HG02885 (cell line): ENCODE measurements at regions not wholly inside any gene's neighbourhood (a gene's known extent, or its start where the extent isn't known, plus 50 kb on each side); places are given as distances from the start of the nearest gene placed in this dataset.

Source experiments
- ATAC-seq: cut with Tn5 transposase; IDR thresholded peaks from one replicate; pipeline ENCODE4 v1.9.1; 2021; ENCODE audit warnings: mild to moderate bottlenecking; ENCODE audit not compliant: unreplicated experiment, poor library complexity

DNA sequence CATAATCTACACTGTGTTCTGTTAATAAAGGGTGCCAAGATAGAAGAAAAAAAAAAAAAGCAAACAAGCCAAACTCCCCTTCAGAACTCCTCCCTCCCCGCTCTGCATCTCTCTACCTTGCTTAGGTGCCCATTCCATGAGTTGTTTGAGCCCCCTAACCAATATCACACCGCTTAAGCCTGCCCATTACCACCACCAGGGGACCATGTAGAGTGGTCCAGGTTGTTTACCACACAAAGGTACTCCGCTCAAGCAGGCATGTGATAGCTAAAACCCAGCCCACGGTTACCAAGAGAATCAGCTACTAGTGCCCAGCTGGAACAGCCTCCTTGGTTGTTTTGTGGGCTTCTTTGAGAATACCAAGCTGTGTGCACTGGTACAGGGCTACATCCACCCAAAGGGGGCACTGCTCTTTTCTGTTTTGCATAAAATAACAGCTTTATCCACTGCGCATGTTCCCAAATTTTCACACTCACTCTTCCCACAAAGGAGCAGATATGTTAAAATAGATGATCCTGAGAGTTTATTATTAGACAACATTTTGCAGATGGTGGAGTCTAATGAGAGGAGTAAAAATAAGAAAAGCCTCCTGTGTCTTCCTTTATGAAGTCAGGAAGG, 304.1 kb downstream of the DEPDC1B start:
- ATAC-seq = no peak

DNA sequence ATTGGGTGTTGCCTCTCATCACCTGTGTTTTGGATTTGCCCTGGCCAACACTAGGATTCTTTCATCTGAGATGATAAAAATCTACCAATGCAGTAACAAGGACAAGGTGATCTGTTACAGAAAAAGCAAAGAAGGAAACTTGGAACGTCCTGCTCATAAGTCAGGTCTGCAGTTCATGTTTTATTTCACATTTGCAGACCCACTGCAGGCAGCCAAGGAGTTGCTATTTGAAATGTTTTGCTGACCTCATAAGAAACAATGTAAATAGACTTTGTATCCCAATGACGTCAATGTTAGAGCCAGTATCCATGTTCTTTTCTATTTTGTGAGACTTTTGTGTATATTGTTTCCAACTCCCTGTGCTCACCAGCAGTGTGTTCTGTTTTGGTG, 312.9 kb downstream of the DEPDC1B start:
- ATAC-seq = no peak

DNA sequence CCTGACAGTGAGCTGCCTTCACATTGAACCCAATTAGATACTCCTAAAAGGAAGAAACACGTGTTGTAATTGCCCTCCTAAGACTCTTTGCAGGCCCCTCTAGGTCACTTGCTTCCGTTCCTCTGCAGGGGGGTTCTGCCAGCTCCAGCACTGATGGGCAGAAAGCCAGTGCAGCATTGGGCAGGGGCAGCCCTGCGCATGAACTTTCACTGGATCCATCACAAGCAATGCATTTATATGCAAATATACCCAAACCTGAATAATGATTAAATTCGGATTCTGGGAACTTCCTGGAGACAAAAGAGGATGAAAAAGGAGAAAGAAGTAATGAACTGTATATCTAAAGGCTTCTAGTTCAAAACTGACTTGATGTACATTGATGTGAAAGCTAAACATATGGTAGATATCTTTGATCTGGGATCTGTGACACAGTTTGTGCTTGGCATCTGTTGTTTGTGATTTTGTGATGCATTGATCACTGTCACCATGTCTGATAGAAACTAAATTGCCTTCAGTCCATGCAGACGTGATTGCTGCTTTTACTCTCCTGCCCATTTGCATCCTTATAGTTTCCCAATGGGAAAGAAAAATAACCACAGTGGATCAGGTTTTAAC, 313.4 kb downstream of the DEPDC1B start:
- ATAC-seq = no peak

DNA sequence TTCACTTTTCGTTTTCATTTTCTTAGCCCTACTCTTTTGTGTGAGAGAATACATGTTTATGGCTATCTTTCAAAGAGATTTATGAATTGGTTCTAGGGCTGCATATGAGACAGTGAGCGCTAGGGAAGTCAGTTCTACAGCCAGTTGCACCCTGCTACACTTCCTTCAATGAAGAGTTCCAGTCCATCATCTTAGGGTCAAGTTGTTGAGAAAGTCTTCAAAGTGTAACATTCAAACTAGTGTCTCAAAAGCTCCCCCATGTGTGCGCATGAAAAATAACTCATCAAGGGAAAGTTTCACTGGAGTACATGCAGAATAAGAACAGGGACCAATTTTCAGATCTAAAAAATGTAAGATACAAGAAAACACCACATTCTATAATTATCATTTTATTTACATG, 317.2 kb downstream of the DEPDC1B start:
- peak; percentile 63 for ATAC-seq

DNA sequence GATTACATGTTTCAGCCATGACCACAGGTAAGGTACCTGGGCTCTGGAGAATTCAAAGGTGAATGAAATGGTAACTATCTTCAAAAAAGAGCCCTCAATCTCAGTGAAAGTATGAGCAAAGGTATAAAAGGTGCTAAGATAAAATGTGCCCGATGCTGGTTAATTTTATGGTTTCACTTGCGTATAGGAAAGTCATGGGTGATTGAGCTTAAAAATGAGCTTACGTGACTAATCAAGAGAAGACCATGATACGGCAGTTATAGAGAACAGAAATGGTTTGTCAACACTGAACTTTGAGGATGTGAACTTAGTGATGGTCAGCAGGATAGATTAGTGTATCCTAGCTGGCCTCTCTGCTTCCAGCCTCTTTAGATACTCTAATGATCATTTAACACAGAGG, 320.1 kb downstream of the DEPDC1B start:
- no peak for ATAC-seq

DNA sequence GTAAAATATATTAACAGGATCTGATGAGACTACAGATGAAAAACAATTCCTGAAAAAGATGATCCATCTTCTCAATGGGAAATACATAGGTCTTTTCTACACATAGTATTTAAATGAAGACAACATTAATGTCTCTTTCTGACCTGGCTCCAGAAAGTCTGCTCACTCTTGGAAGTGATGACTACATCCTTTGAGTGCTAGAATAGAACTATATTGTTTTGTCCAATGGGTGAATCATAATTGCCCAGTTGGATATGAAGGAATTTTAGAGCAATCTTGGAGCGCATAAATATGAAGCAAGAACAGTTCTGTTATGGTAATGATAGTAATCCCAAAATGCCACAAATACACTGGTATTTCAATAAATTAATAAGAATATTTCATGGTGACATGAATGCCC, 322.1 kb downstream of the DEPDC1B start:
- no peak for ATAC-seq

DNA sequence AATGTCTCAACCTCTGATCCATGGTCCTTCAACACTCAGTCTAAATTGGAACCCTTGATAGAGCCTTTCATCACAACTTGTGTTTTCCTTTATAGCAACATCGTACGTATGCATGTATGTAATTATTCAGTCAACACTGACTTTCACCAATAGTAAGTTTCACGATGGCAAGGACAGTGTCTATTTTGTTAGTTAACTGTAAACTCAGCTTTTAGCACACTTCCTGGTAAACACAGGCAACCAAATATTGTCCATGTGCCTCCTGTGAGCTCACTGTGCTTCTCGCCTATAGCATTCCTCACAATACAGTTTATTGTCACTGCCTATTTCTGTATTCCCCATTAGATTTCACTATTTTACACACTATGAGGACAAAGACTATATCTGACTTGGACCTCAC, 323.1 kb downstream of the DEPDC1B start:
- no peak for ATAC-seq

DNA sequence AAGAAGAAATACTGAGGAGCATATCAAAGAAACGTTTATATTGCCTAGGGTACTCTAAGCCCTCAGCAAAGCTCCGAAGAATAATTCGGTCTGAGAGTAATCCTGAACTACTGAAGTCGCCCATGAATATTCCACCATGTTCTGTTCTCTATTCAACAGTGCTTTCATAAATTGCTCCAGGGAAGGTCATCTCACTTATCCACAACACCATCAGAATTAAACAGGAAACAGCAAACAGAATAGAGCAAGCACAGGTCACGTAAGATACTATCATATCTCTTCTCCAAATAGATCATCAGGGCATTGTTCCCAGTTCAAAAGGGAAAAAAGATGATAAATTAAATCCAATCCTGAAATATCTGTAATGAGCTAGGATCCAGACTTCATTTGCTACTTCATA, 325.6 kb downstream of the DEPDC1B start:
- no peak for ATAC-seq

DNA sequence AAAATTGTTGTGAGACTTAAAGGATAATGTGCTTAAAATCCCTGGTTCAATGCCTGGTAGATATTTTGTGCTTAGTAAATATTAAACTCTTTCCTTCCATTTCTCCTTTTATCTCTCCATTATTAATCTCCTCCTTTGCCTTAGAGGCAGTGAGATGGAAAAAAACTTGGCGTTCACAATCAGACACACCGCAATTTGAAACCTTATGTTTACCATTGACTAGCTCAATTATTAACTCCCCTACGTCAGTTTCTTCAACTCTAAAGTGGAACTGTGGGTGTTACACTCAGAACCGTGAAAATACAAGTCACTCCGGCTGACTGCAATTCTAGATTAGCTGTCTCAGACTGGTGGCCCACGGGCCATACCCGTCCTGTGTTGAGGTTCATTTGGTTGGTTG, 327.2 kb downstream of the DEPDC1B start:
- ATAC-seq = no peak

DNA sequence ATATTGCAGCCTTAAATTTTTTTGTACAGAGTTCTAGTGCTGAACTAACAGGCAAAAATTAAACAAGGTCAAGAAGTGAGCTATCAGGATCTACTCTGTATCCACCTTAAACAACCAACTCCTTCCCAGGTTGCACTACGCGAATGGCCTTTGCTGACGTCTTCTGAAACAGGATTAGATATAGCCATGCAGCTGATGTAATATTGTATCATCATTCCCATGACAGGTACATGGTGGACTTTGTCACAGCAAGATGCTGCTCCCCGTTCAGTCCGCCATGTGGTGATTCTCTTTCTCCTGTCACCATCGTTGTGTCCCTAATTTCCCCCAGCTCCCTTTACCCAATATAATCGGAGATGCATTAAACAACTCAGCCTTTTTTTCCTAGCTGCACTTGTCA, 328.9 kb downstream of the DEPDC1B start:
- ATAC-seq = no peak

DNA sequence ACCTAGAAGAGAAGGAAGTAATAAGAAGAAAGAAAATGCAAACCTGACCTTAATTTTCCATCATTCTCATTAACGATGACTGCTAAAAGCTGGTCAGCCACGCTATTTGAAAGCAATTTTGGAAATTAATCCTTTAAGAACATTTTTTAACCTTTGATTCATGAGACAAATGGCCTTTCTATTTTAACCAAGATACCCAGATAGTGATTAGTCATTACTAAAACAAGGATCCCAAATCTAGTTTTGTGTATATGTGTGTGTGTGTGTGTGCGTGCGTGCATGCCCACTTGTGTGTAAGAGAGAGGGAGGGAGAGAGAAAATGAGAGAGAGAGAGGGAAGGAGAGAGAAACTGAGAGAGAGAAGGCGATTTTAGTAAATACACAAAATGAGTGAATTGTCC, 329.5 kb downstream of the DEPDC1B start:
- no peak for ATAC-seq

DNA sequence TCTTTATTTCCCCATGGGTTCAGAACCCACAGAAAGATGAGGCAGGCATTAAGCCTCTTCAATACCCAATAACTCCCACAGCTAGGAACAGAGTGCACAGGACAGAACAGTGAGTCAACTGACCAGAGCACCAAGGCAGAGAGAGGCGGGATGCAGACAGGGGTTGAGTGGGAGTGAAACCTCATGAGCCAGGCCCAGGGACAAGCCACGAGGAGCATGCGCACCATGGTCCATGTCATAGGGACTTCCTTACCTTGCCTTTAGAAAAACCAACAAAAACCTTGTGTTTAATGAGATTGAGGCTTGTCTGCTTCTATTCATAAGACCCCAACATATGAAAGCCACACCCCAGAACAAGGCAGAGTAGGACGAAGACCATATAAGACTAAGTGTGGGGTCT, 330.6 kb downstream of the DEPDC1B start:
- no peak for ATAC-seq

DNA sequence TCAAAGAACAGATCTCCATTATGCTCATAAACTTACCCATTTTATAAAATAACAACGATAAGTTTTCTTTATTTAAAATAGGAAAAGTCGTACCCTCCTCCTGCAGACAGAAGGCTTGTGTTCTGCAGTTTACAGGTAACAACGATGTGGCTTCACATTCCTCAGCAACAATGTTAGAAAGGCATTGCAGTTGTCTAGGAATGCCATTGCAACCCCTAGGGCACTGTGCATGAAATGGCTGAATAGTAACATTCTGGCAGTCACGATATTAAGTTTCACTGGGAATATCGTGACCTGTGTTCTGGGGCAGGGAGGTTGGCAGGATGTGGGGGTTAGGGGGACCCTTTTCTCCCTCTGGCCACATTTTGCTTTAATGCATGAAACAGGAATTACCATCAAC, 331.9 kb downstream of the DEPDC1B start:
- ATAC-seq = no peak

DNA sequence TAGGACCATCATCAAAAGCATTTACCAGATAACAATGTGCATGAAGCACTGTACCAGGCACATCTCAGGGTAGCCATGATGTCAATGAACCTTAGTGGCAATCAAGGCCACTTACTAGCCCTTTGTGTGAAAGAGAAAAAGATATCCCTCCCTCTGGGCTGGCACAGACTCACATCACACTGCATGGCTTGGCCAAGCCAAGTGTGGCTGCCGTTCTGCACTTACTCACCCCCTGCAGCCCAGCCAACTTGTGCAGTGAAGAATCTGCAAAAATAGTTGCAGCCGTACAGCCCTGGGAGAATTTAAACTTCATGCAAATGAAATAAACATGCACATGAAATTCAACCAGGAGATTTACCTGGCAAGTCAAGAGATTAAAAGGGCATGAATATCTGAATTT, 333.5 kb downstream of the DEPDC1B start:
- ATAC-seq = no peak

DNA sequence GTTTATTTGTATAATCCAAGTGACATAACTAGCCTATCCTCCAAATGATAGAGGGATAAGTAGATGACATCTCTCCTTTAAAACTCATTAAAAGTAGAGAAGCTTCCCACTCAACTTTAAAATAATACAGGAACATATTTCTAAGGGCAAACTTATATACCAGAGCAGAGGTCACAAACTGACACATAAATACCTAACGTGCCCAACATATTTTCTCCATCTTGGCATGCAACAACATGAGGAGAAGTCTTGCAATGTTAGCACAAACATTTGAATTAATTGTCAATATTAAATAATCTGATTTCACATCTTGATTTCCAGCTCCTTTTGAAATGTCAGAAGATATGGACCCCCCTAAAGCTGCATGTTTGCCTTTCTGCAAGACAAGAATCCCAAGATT, 335.0 kb downstream of the DEPDC1B start:
- ATAC-seq = no peak

DNA sequence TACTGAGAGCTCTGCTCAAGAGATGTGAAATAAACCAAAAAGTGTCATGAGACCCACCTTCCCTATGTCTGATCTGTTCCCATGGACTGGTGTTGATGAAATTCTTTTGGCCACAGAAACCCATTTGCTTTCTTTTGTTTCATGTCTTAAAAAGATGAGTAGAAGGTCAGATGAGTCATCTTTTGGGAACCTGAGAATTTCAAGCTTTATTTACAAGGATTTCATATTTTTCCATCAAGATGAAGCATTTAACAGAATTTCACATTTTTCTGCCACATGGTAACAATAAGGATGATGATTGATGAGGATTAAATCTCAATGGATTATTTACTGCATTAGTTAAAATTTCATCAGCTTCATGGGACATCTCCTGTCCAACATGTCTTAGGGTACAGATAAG, 337.8 kb downstream of the DEPDC1B start:
- ATAC-seq = no peak

DNA sequence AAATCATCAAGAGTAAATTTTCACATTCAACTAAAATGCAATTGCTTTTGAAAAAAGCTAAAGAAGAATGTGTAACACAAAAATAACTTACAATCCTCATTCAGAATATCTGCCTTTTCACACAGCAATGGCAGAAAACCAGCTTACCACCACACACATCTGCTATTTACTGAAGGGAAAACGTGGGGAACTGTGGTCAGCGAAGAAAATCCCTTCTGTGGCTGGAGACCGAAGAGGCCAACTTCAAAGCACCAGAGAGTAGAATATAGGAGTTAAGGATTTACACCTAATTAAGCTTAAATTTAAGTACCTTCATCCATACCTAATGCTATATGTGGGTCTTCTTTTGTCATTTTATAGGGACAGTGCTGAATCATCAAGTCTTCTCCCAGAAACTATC, 339.6 kb downstream of the DEPDC1B start:
- ATAC-seq = no peak

DNA sequence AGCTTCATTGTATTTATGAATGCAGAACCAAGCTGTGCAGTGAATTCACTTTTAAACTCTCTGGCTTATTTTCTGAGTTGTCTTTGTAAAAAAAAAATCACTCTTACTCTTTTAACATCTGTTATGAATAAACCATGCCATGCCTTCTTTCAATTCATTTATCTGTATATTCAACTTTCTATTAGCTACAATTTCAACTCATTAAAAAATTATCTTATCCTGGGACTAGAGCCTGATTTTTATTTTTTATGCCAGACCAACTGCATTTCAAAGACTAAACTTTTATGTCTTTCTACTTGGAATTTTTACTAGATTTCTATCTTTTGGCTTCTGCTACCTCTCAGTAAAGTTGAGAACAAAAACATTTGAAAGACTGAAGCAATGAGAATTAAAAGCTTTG, 342.7 kb downstream of the DEPDC1B start:
- no peak for ATAC-seq

DNA sequence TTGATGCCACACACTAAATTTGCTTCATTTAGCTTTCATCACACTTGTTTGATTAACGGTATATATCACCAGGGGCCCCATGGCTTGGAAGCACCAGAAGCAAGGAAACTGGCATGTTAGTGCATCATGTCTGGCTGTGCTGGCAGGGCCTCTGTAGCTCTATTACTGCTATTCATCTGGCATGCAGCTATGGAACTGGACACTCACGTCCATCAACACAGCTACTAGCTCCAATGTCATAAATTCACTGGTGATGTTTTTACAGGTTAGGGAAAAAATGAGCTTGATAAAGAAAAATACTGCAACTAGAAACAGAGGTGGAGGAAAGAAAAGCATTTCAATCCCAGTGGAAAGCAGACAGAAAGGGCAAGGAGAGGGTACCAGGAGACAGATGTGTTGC, 343.2 kb downstream of the DEPDC1B start:
- ATAC-seq = no peak

DNA sequence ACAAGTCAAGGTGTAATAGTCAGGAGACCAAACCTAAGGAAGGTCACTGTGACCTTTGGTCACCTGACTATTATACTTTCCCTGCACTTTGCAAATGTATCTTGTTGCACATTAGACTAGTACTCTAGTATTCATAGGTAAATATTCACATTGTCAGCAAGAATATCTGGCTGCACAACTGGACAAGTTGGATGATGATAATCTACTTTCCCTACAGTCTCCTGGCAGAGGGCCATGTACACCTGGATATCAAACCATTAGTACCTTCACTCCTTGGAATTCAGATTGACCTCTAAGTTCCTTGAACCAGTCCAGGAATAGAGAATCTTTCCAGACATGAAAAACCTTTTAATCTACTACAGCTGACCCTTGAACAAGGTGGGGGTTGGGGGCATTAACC, 344.8 kb downstream of the DEPDC1B start:
- no peak for ATAC-seq

DNA sequence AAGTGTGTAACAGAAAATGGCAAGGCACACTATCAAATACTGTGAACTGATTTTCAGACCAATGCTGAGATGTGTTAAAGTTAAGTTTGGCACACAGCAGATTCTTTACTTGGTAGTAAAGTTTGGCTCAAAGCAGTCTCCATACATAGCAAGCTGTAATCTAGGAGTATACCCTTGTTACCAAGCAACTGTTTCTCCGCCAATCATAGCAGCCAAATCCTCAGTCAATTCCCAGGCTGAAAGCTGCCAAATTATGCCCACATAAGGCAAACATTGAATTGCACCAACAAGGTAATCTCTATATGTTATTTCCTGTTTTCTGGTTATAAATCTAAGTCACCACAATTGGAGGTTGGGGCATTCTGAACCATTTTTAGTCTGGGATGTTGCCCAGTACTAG, 345.7 kb downstream of the DEPDC1B start:
- no peak for ATAC-seq

DNA sequence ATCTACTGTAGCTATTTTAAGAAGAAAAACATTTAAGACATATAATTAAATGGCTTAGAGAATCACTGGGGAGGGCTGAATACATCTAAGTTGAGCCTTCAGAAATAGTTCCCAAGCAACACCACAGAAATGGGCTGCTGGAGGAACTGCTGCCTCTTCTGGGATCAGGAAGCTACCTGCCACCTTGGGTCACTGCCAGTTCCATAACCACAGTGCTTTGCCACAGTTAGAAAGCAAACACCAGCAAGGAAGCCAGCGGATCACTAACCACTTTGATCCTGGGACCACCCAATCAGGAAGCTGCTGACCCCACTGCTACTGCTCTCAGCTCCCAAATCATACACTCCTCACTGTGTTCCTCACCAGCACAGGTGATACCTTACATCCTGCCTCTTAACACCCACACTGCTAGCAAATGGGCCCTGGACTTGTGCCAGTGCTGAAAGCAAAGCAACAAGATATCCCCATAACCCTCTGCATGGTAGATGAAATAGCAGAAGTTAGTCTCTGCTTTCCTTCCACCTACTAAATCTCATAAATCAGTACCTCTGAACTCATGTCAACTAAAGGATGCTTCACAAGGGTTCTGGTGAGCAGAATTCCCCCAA, 346.9 kb downstream of the DEPDC1B start:
- ATAC-seq = no peak
